PC-3 (cell line): ENCODE measurements at regions not wholly inside any gene's neighbourhood (a gene's known extent, or its start where the extent isn't known, plus 50 kb on each side); places are given as distances from the start of the nearest gene placed in this dataset.

ENCODE experiments used
- EZH2phosphoT487 ChIP-seq: fragments of 300-600 bp; sonication (generic); IDR thresholded peaks from 2 replicates; pipeline ENCODE4 v1.6.1; 2018; ENCODE audit warnings: mild to moderate bottlenecking, antibody characterized with exemption, low read length, borderline replicate concordance
- TF ChIP-seq, protein P1 (sequence below): fragments of 300-600 bp; sonication (generic); conservative IDR thresholded peaks from 2 replicates; pipeline ENCODE4 v1.5.1; 2017; ENCODE audit warnings: antibody characterized with exemption, low read depth, mild to moderate bottlenecking, low read length

DNA sequence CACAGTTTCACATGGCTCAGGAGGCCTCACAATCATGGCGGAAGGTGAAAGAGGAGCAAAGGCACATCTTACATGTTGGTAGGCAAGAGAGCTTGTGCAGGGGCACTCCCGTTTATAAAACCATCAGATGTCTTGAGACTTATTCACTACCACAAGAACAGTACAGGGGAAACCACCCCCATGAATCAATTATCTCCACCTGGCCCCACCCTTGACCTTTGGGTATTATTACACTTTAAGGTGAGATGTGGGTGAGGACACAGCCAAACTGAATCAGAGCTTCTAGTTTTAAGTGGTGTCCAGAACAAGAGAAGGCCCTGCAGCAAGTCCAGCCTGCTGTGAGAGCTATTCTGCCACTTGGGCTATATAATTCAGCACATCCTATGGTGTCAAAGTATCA lies 493.7 kb downstream of the ETS1 start:
- TF ChIP-seq, protein P1, sequence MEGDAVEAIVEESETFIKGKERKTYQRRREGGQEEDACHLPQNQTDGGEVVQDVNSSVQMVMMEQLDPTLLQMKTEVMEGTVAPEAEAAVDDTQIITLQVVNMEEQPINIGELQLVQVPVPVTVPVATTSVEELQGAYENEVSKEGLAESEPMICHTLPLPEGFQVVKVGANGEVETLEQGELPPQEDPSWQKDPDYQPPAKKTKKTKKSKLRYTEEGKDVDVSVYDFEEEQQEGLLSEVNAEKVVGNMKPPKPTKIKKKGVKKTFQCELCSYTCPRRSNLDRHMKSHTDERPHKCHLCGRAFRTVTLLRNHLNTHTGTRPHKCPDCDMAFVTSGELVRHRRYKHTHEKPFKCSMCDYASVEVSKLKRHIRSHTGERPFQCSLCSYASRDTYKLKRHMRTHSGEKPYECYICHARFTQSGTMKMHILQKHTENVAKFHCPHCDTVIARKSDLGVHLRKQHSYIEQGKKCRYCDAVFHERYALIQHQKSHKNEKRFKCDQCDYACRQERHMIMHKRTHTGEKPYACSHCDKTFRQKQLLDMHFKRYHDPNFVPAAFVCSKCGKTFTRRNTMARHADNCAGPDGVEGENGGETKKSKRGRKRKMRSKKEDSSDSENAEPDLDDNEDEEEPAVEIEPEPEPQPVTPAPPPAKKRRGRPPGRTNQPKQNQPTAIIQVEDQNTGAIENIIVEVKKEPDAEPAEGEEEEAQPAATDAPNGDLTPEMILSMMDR = no peak
- no peak for TF ChIP-seq EZH2phosphoT487
